Keratinocyte (primary cell): ENCODE measurements at regions not wholly inside any gene's neighbourhood (a gene's known extent, or its start where the extent isn't known, plus 50 kb on each side); places are given as distances from the start of the nearest gene placed in this dataset.

Experiments
- DNase-seq: peaks from one replicate; pipeline ENCODE4 v3.0.0-alpha.2; 2011; ENCODE audit warnings: low read depth, missing footprints, low spot score
- FAIRE-seq: peaks from 2 replicates; lab custom pipeline; 2011; peaks lifted over from hg19 to GRCh38; lab: Jason Lieb, UNC
- H2AFZ ChIP-seq: 2 replicates; pipeline ENCODE4 v1.6.0; 2012; ENCODE audit warnings: low read length, control low read depth, inconsistent platforms; ENCODE audit not compliant: control insufficient read depth
- H3K27ac ChIP-seq: 2 replicates; pipeline ENCODE4 v1.5.1; 2011; ENCODE audit warnings: low read length; ENCODE audit not compliant: control insufficient read depth, insufficient read depth
- H3K27me3 ChIP-seq: 3 replicates; pipeline ENCODE4 v1.6.0; 2011; ENCODE audit warnings: low read length; ENCODE audit not compliant: control insufficient read depth, insufficient read depth; ENCODE audit errors: extremely low read depth
- H3K36me3 ChIP-seq, 2 experiments: 2 replicates in 1 of 2; 3 replicates in 1 of 2; pipeline ENCODE4 v1.5.1; 2011; ENCODE audit warnings: low read length in 2 of 2, mild to moderate bottlenecking in 1 of 2; ENCODE audit not compliant: control insufficient read depth in 2 of 2, insufficient read depth in 2 of 2; ENCODE audit errors: extremely low read depth in 1 of 2
- H3K4me1 ChIP-seq: 3 replicates; pipeline ENCODE4 v1.5.1; 2011; ENCODE audit warnings: low read length; ENCODE audit not compliant: control insufficient read depth, insufficient read depth; ENCODE audit errors: extremely low read depth
- H3K4me2 ChIP-seq: 3 replicates; pipeline ENCODE4 v1.6.0; 2011; ENCODE audit warnings: low read depth, low read length; ENCODE audit not compliant: control insufficient read depth, insufficient read depth; ENCODE audit errors: extremely low read depth
- H3K4me3 ChIP-seq, 3 experiments: fragments of 200-600 bp in 1 of 3; sonication (generic) in 1 of 3; 2 replicates in 2 of 3; 3 replicates in 1 of 3; pipeline ENCODE4 v1.5.1; 2011 to 2016; ENCODE audit warnings: low read length in 3 of 3, mild to moderate bottlenecking in 3 of 3, control low read depth in 2 of 3, inconsistent platforms in 1 of 3, low read depth in 1 of 3, mixed read lengths in 1 of 3, mixed run types in 1 of 3, moderate library complexity in 1 of 3; ENCODE audit not compliant: control insufficient read depth in 2 of 3, insufficient read depth in 2 of 3; ENCODE audit errors: extremely low read depth in 1 of 3
- H3K79me2 ChIP-seq: 2 replicates; pipeline ENCODE4 v1.6.0; 2012; ENCODE audit warnings: low read length; ENCODE audit not compliant: control insufficient read depth, insufficient read depth
- H3K9ac ChIP-seq: 3 replicates; pipeline ENCODE4 v1.6.0; 2011; ENCODE audit warnings: low read length; ENCODE audit not compliant: control insufficient read depth, insufficient read depth; ENCODE audit errors: extremely low read depth
- H3K9me1 ChIP-seq: 3 replicates; pipeline ENCODE4 v1.6.0; 2011; ENCODE audit warnings: low read length; ENCODE audit not compliant: control insufficient read depth, insufficient read depth; ENCODE audit errors: extremely low read depth
- H3K9me3 ChIP-seq: 2 replicates; pipeline ENCODE4 v1.5.1; 2012; ENCODE audit warnings: low read depth, low read length; ENCODE audit not compliant: control insufficient read depth
- H4K20me1 ChIP-seq: 3 replicates; pipeline ENCODE4 v1.6.0; 2011; ENCODE audit warnings: low read length; ENCODE audit not compliant: control insufficient read depth, insufficient read depth; ENCODE audit errors: extremely low read depth
- EZH2 ChIP-seq: IDR thresholded peaks from one replicate; pipeline ENCODE4 v1.6.1; 2012; ENCODE audit warnings: inconsistent platforms, mild to moderate bottlenecking, low read length, moderate library complexity
- dilution Hi-C: fragments of 300-500 bp; cut with MboI; formaldehyde crosslinking; loops from one replicate; pipeline ENCODE4 v1.7.0; 2020; ENCODE audit warnings: low sequenced_read_pairs; ENCODE audit not compliant: extremely low pct_ligation_motif_present
- TF ChIP-seq, protein P1 (sequence below), 3 experiments: IDR thresholded peaks in 1 of 3; conservative IDR thresholded peaks in 1 of 3; optimal IDR thresholded peaks in 1 of 3; 2 replicates in 2 of 3; 3 replicates in 1 of 3; pipeline versions ENCODE3 to v1.5.1; 2011; ENCODE audit warnings: low read length in 3 of 3, mild to moderate bottlenecking in 3 of 3, moderate library complexity in 2 of 3, control low read depth in 1 of 3, inconsistent platforms in 1 of 3; ENCODE audit not compliant: insufficient read depth in 2 of 3; ENCODE audit errors: extremely low read depth in 1 of 3

DNA sequence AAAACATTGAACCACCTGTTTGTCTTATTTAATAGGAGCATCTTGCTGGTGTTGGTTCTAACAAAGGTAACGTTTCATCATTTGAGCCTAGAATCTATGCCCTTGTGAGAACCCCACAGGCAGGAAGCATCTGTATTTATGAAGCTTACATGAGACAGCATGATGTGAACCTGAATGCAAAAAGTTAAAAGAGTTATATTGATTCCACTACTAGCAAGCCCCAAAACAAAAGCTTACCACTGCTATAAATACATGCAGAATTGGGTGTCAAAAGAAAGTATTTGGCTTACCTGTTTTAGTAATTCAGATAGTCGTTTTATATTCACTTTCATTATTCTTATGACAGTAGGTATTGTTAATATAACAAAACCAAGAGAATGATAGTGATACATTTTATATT, 301.2 kb upstream of the ADGRL2 start:
- DNase-seq, result no peak
- Histone ChIP-seq H3K9me3 (no peaks in the 10 kb centered on the region), H3K9me1 (no peaks in the 10 kb centered on the region), H2AFZ (no peak overlapping the region), H3K79me2 (no peaks in the 10 kb centered on the region), H3K4me3 (no peak overlapping the region), H3K27ac (no peak overlapping the region), H4K20me1 (no peaks in the 10 kb centered on the region), H3K4me2 (no peak overlapping the region), H3K4me1 (no peaks in the 10 kb centered on the region), H3K9ac (no peak overlapping the region), H3K36me3 (no peaks in the 10 kb centered on the region), H3K27me3 (no peaks in the 10 kb centered on the region)
- dilution Hi-C loops, result no loop called here
- TF ChIP-seq EZH2, result no peak
- TF ChIP-seq, protein P1, sequence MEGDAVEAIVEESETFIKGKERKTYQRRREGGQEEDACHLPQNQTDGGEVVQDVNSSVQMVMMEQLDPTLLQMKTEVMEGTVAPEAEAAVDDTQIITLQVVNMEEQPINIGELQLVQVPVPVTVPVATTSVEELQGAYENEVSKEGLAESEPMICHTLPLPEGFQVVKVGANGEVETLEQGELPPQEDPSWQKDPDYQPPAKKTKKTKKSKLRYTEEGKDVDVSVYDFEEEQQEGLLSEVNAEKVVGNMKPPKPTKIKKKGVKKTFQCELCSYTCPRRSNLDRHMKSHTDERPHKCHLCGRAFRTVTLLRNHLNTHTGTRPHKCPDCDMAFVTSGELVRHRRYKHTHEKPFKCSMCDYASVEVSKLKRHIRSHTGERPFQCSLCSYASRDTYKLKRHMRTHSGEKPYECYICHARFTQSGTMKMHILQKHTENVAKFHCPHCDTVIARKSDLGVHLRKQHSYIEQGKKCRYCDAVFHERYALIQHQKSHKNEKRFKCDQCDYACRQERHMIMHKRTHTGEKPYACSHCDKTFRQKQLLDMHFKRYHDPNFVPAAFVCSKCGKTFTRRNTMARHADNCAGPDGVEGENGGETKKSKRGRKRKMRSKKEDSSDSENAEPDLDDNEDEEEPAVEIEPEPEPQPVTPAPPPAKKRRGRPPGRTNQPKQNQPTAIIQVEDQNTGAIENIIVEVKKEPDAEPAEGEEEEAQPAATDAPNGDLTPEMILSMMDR (optimal IDR thresholded peaks at IDR 0.05 in 1 of 3, IDR thresholded peaks at IDR 0.05 in 1 of 3, conservative IDR thresholded peaks at IDR 0.05 in 1 of 3; ENCODE audit: extremely low read depth in 1 of 3, insufficient read depth in 2 of 3, low read length in 3 of 3), result no peak
- no peak for FAIRE-seq

DNA sequence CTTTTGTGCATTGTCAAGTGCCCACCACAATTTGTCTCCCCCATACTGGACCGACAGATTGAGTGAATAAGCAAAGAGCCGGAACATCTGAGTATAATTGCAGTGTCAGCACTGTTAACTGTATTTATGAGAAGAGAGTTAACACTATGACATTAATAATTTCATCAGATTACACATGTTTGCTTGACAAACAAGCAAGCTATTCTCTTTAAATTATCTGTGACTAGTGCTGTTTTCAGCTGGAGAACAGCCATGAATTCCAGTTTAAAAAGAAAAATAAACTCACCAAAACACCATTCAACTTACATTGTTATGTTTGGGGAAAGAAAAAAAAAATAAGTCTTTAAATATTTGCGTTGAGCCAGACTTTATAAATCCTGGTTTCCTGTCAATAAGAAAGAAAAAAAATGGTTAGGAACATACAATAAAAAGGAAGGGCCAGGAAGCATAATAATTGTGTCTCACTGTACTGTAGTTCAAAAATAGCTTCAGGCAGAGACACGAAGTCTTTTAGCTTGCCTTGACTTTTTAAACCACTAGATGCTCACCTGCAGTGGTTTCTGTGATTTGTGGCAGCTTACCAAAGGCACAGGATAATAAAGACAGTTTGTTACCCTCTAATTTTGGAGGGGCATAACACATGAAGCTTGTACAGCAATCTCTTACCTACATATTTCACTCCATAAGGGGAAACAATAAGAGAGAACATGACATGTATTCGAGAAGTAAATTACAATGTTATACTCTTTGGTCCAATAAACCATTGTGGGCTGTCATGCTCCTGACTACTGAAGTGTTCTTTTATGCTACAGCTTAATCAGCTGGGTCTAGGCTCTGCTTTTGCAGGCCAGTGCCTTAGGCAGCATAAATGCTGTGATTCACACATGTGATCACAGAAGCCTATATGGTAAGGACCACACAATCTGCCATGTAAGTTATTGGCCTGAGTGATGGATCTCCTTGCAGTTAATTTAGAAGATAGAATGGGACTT, 302.0 kb upstream of the ADGRL2 start:
- DNase-seq (no peak), FAIRE-seq (no peak)
- H3K4me1 ChIP-seq, result no peaks in the 10 kb centered on the region
- no peaks in the 10 kb centered on the region for H3K36me3 ChIP-seq
- TF ChIP-seq, protein P1 (optimal IDR thresholded peaks at IDR 0.05 in 1 of 3, IDR thresholded peaks at IDR 0.05 in 1 of 3, conservative IDR thresholded peaks at IDR 0.05 in 1 of 3; ENCODE audit: extremely low read depth in 1 of 3, insufficient read depth in 2 of 3, low read length in 3 of 3), result no peak
- no peak for TF ChIP-seq EZH2
- no peak overlapping the region for H3K4me3 ChIP-seq
- no peak overlapping the region for H2AFZ ChIP-seq
- no peak overlapping the region for H3K9ac ChIP-seq
- no peaks in the 10 kb centered on the region for H3K9me3 ChIP-seq
- H4K20me1 ChIP-seq, result no peaks in the 10 kb centered on the region
- dilution Hi-C loops, result no loop called here
- H3K27ac ChIP-seq, result no peak overlapping the region
- H3K4me2 ChIP-seq, result no peak overlapping the region
- H3K9me1 ChIP-seq, result no peaks in the 10 kb centered on the region
- no peaks in the 10 kb centered on the region for H3K79me2 ChIP-seq
- H3K27me3 ChIP-seq, result no peaks in the 10 kb centered on the region
